A549 (cell line): ENCODE measurements at regions not wholly inside any gene's neighbourhood (a gene's known extent, or its start where the extent isn't known, plus 50 kb on each side); places are given as distances from the start of the nearest gene placed in this dataset.

Experiments
- ATAC-seq, 2 experiments: fragments of 200-7000 bp in 1 of 2; fragments of >200 bp in 1 of 2; cut with Nextera tagmentation in 1 of 2; cut with Tn5 transposase in 1 of 2; 3 replicates each; pipeline versions ENCODE4 v1.8.0 to v1.9.1; 2018 to 2020; ENCODE audit warnings: mild to moderate bottlenecking in 1 of 2, moderate library complexity in 1 of 2
- CTCF ChIA-PET: fragments of 300-600 bp; sonication (Branson Sonifier 250); formaldehyde crosslinking; extraction: SDS; loops from one replicate; lab custom pipeline; 2021; ENCODE audit warnings: antibody characterized with exemption, inconsistent platforms; lab: Yijun Ruan, JAX
- POLR2A ChIA-PET: fragments of 350-600 bp; formaldehyde crosslinking; extraction: SDS; loops from one replicate; lab custom pipeline; 2021; ENCODE audit warnings: antibody characterized with exemption, inconsistent platforms; lab: Yijun Ruan, JAX
- DNase-seq, 2 experiments: peaks; one replicate each; pipeline versions ENCODE4 v3.0.0 to v3.0.0-alpha.2; 2011 to 2016; ENCODE audit warnings: low read depth in 1 of 2, low spot score in 1 of 2
- FAIRE-seq: peaks from 2 replicates; lab custom pipeline; 2011; peaks lifted over from hg19 to GRCh38; lab: Jason Lieb, UNC
- H3K27ac ChIP-seq, 2 experiments: fragments of >200 bp; sonication (Bioruptor Twin); formaldehyde crosslinking; 3 replicates each; pipeline ENCODE4 v1.5.1; 2016 to 2017
- H3K4me1 ChIP-seq: fragments of >200 bp; sonication (Bioruptor Twin); formaldehyde crosslinking; 3 replicates; pipeline ENCODE4 v1.6.1; 2016
- H3K4me2 ChIP-seq: fragments of >200 bp; sonication (Bioruptor Twin); formaldehyde crosslinking; 3 replicates; pipeline ENCODE4 v1.6.1; 2016
- H3K4me3 ChIP-seq: fragments of >200 bp; sonication (Bioruptor Twin); formaldehyde crosslinking; 3 replicates; pipeline ENCODE4 v1.5.1; 2016
- H3K9me3 ChIP-seq: fragments of >200 bp; sonication (Bioruptor Twin); formaldehyde crosslinking; 3 replicates; pipeline ENCODE4 v1.6.1; 2016
- BHLHE40 ChIP-seq: IDR thresholded peaks from 2 replicates; pipeline ENCODE4 v1.6.1; 2012; ENCODE audit warnings: low read depth, low read length, inconsistent platforms
- CBX2 ChIP-seq: fragments of 200-600 bp; sonication (generic); IDR thresholded peaks from 2 replicates; pipeline ENCODE4 v1.6.1; 2016; ENCODE audit warnings: low read depth, mild to moderate bottlenecking, borderline replicate concordance
- CTCF ChIP-seq: fragments of >200 bp; sonication (Bioruptor Twin); formaldehyde crosslinking; IDR thresholded peaks from 3 replicates; pipeline ENCODE4 v1.5.1; 2016
- E2F6 ChIP-seq: IDR thresholded peaks from 2 replicates; pipeline ENCODE4 v1.6.1; 2012; ENCODE audit warnings: low read depth, borderline replicate concordance
- EHF ChIP-seq: fragments of 250-450 bp; sonication (Bioruptor Pico); IDR thresholded peaks from 2 replicates; pipeline ENCODE4 v1.5.0; 2020; ENCODE audit warnings: mild to moderate bottlenecking
- ELK1 ChIP-seq: fragments of 150-350 bp; IDR thresholded peaks from 2 replicates; pipeline ENCODE4 v1.6.1; 2014; ENCODE audit warnings: low read depth, mild to moderate bottlenecking, low read length
- ESRRA ChIP-seq: fragments of 150-350 bp; IDR thresholded peaks from 2 replicates; pipeline ENCODE4 v1.6.1; 2014; ENCODE audit warnings: mild to moderate bottlenecking, low read length, borderline replicate concordance
- FOXS1 ChIP-seq: fragments of 250-450 bp; sonication (Bioruptor Pico); IDR thresholded peaks from 2 replicates; pipeline ENCODE4 v1.5.0; 2020; ENCODE audit warnings: mild to moderate bottlenecking, moderate library complexity
- GATA3 ChIP-seq: IDR thresholded peaks from 2 replicates; pipeline ENCODE4 v1.6.1; 2012; ENCODE audit warnings: borderline replicate concordance
- HES2 ChIP-seq: fragments of >200 bp; sonication (Bioruptor Twin); formaldehyde crosslinking; IDR thresholded peaks from 2 replicates; pipeline ENCODE4 v1.6.1; 2016
- HEYL ChIP-seq: fragments of 250-450 bp; sonication (Bioruptor Pico); IDR thresholded peaks from 2 replicates; pipeline ENCODE4 v1.8.0; 2021; ENCODE audit warnings: mild to moderate bottlenecking, moderate library complexity
- HMGXB4 ChIP-seq: fragments of 250-450 bp; sonication (Bioruptor Pico); IDR thresholded peaks from 2 replicates; pipeline ENCODE4 v1.5.0; 2021; ENCODE audit warnings: mild to moderate bottlenecking, moderate library complexity, borderline replicate concordance
- HOXB5 ChIP-seq: fragments of 250-450 bp; sonication (Bioruptor Pico); IDR thresholded peaks from 2 replicates; pipeline ENCODE4 v1.5.0; 2020; ENCODE audit warnings: mild to moderate bottlenecking, moderate library complexity
- JUNB ChIP-seq: fragments of >200 bp; sonication (Bioruptor Twin); formaldehyde crosslinking; IDR thresholded peaks from 2 replicates; pipeline ENCODE4 v1.6.1; 2016
- MYC ChIP-seq: IDR thresholded peaks from 2 replicates; pipeline ENCODE4 v1.6.1; 2012; ENCODE audit warnings: mild to moderate bottlenecking, inconsistent platforms, low read length, improper control_type of control experiment, borderline replicate concordance
- NFE2L2 ChIP-seq: fragments of 150-350 bp; conservative IDR thresholded peaks from 2 replicates; pipeline ENCODE4 v1.6.1; 2014; ENCODE audit warnings: low read length
- NR3C1 ChIP-seq: fragments of >200 bp; sonication (Bioruptor Twin); formaldehyde crosslinking; IDR thresholded peaks from 3 replicates; pipeline ENCODE4 v1.6.1; 2017
- PBX3 ChIP-seq: IDR thresholded peaks from 2 replicates; pipeline ENCODE4 v1.6.1; 2012
- POLR2A ChIP-seq: IDR thresholded peaks from 2 replicates; pipeline ENCODE4 v1.6.1; 2012; ENCODE audit warnings: mild to moderate bottlenecking, low read length
- RARB ChIP-seq: fragments of 250-450 bp; sonication (Bioruptor Pico); IDR thresholded peaks from 2 replicates; pipeline ENCODE4 v1.8.0; 2021; ENCODE audit warnings: mild to moderate bottlenecking, moderate library complexity
- RCOR1 ChIP-seq: fragments of 150-350 bp; IDR thresholded peaks from 2 replicates; pipeline ENCODE4 v1.6.1; 2014; ENCODE audit warnings: antibody characterized with exemption, low read length, low read depth
- REST ChIP-seq: fragments of 200-600 bp; sonication (generic); IDR thresholded peaks from 2 replicates; pipeline ENCODE4 v1.6.1; 2016; ENCODE audit warnings: antibody characterized with exemption, mild to moderate bottlenecking, moderate library complexity
- TFCP2L1 ChIP-seq: fragments of 250-450 bp; sonication (Bioruptor Pico); IDR thresholded peaks from 2 replicates; pipeline ENCODE4 v1.5.0; 2021; ENCODE audit warnings: mild to moderate bottlenecking
- TP53 ChIP-seq: fragments of 250-450 bp; sonication (Bioruptor Pico); IDR thresholded peaks from 2 replicates; pipeline ENCODE4 v1.5.0; 2021; ENCODE audit warnings: mild to moderate bottlenecking, moderate library complexity
- ZSCAN20 ChIP-seq: fragments of 250-450 bp; sonication (Bioruptor Pico); IDR thresholded peaks from 2 replicates; pipeline ENCODE4 v1.8.0; 2022; ENCODE audit warnings: mild to moderate bottlenecking, moderate library complexity
- WGBS: methylation state at CpG from one replicate; pipeline ENCODE4 v1.1.6; 2017; ENCODE audit errors: missing lambda C conversion rate; 5-methylcytosine and 5-hydroxymethylcytosine counted together

GRCh38 chr22:22798232-22798616 is 89.4 kb upstream of the IGLL5 start:
- TF ChIP-seq POLR2A (no peak), FOXS1 (CRISPR knock-in tag) (no peak), RCOR1 (no peak), MYC (no peak), BHLHE40 (no peak), RARB (CRISPR knock-in tag) (no peak), EHF (no peak), PBX3 (no peak), GATA3 (no peak), CTCF (no peak), HOXB5 (CRISPR knock-in tag) (no peak), JUNB (no peak), REST (no peak)
- Histone ChIP-seq H3K9me3 (no peaks in the 10 kb centered on the region), H3K27ac (no peak overlapping the region), H3K4me2 (no peak overlapping the region), H3K4me1 (no peaks in the 10 kb centered on the region), H3K4me3 (no peak overlapping the region)
- DNase-seq (no peak), ATAC-seq (no peak), FAIRE-seq (no peak)
- WGBS = 8% methylated on average over 3 of the region's 3 CpGs
- ChIA-PET CTCF (interaction anchor here (0.7 to 2.6 kb wide), 5 partner anchors 10 to 50 kb away, joined by 3 to 12 read pairs (median 5); no protein-coding TSS in a partner anchor), POLR2A (no interaction called here)

GRCh38 chr22:22798716-22799115 is 88.9 kb upstream of the IGLL5 start:
- Histone ChIP-seq H3K9me3 (no peaks in the 10 kb centered on the region), H3K4me2 (no peak overlapping the region), H3K4me1 (no peaks in the 10 kb centered on the region), H3K27ac (no peak overlapping the region), H3K4me3 (no peak overlapping the region)
- DNase-seq = no peak
- no peak for ATAC-seq
- 44% methylated on average over 1 of the region's 1 CpG for WGBS
- TF ChIP-seq HEYL (CRISPR knock-in tag) (no peak), TFCP2L1 (CRISPR knock-in tag) (no peak), HES2 (no peak), ESRRA (no peak)
- no peak for FAIRE-seq
- ChIA-PET CTCF (interaction anchor here (0.7 to 2.6 kb wide), 6 partner anchors 10 to 106 kb away, joined by 3 to 12 read pairs (median 5); no protein-coding TSS in a partner anchor), POLR2A (no interaction called here)

- CTCF ChIA-PET = interaction anchor here (0.9 to 2.6 kb wide), 5 partner anchors 11 to 107 kb away, joined by 3 to 12 read pairs (median 5); no protein-coding TSS in a partner anchor
- TF ChIP-seq ESRRA = no peak
- no peak for TF ChIP-seq NR3C1
- TF ChIP-seq TP53 = no peak
- TF ChIP-seq TFCP2L1 (CRISPR knock-in tag) = no peak
- TF ChIP-seq JUNB = no peak
- TF ChIP-seq NFE2L2 = no peak
- no peak for TF ChIP-seq ZSCAN20
- no peak for TF ChIP-seq CBX2
- TF ChIP-seq E2F6 = no peak
- no peak for TF ChIP-seq ELK1
- TF ChIP-seq HMGXB4 (CRISPR knock-in tag) = no peak
Measured at GRCh38 chr22:22799561-22799960, 88.1 kb upstream of the IGLL5 start.

More at GRCh38 chr22:22799561-22799960, 88.1 kb upstream of the IGLL5 start:
- 41% methylated on average over 3 of the region's 4 CpGs for WGBS
- Histone ChIP-seq H3K9me3 (no peaks in the 10 kb centered on the region), H3K4me2 (no peak overlapping the region), H3K27ac (no peak overlapping the region), H3K4me1 (no peaks in the 10 kb centered on the region), H3K4me3 (no peak overlapping the region)
- ATAC-seq (no peak), DNase-seq (no peak), FAIRE-seq (no peak)
- POLR2A ChIA-PET = no interaction called here
